OCI-LY7 (cell line): ENCODE measurements at regions not wholly inside any gene's neighbourhood (a gene's known extent, or its start where the extent isn't known, plus 50 kb on each side); places are given as distances from the start of the nearest gene placed in this dataset.
A peak's percentile ranks its signal among the peaks of the same experiment; 100 is the strongest.

Experiments
- BruUV-seq: library from RNA; stranded (reverse); fragments of 400-500 nt; replicated peaks from 2 replicates; lab custom pipeline; 2021; lab: Mats Ljungman, UMichigan
- CTCF ChIA-PET: fragments of 300-600 bp; sonication (Branson Sonifier 250); formaldehyde crosslinking; loops from one replicate; lab custom pipeline; 2022; ENCODE audit warnings: antibody characterized with exemption; ENCODE audit not compliant: unreplicated experiment; lab: Charles Lee
- POLR2A ChIA-PET: fragments of 300-600 bp; sonication (Branson Sonifier 250); formaldehyde crosslinking; loops from one replicate; lab custom pipeline; 2022; ENCODE audit warnings: antibody characterized with exemption; lab: Charles Lee
- DNase-seq: peaks from one replicate; pipeline ENCODE4 v3.0.0-alpha.2; 2015; ENCODE audit warnings: low spot score
- H2AFZ ChIP-seq: fragments of 200-600 bp; sonication (generic), shearing (Covaris generic); 2 replicates; pipeline ENCODE4 v1.6.1; 2014; ENCODE audit warnings: mild to moderate bottlenecking, antibody characterized with exemption, low read length, moderate library complexity
- H3K27ac ChIP-seq: fragments of 200-600 bp; sonication (generic); 2 replicates; pipeline ENCODE4 v1.5.1; 2014; ENCODE audit warnings: mixed run types, low read depth, mild to moderate bottlenecking, moderate library complexity, low read length, inconsistent platforms; ENCODE audit not compliant: poor library complexity, severe bottlenecking
- H3K36me3 ChIP-seq: fragments of 200-600 bp; sonication (generic); 2 replicates; pipeline ENCODE4 v1.6.1; 2014; ENCODE audit warnings: mild to moderate bottlenecking, antibody characterized with exemption, low read length, moderate library complexity, mixed read lengths; ENCODE audit not compliant: insufficient read depth
- H3K4me1 ChIP-seq: fragments of 200-600 bp; sonication (generic); 2 replicates; pipeline ENCODE4 v1.5.1; 2014; ENCODE audit warnings: mild to moderate bottlenecking, low read length; ENCODE audit not compliant: insufficient read depth, poor library complexity, severe bottlenecking
- H3K4me2 ChIP-seq: fragments of 200-600 bp; sonication (generic); 2 replicates; pipeline ENCODE4 v1.6.1; 2014; ENCODE audit warnings: mild to moderate bottlenecking, low read length
- H3K4me3 ChIP-seq: fragments of 200-600 bp; sonication (generic); 2 replicates; pipeline ENCODE4 v1.5.1; 2014; ENCODE audit warnings: mild to moderate bottlenecking, low read depth, low read length; ENCODE audit not compliant: poor library complexity, severe bottlenecking
- H3K79me2 ChIP-seq: fragments of 200-600 bp; sonication (generic); 2 replicates; pipeline ENCODE4 v1.6.1; 2016; ENCODE audit warnings: low read depth, mild to moderate bottlenecking, low read length, moderate library complexity, mixed read lengths; ENCODE audit not compliant: insufficient read depth
- H3K9me2 ChIP-seq: fragments of 200-600 bp; sonication (generic); 2 replicates; pipeline ENCODE4 v1.6.1; 2016; ENCODE audit warnings: mild to moderate bottlenecking, low read length, mixed read lengths; ENCODE audit not compliant: insufficient read depth
- H3K9me3 ChIP-seq: fragments of 200-600 bp; sonication (generic); 2 replicates; pipeline ENCODE4 v1.6.1; 2014; ENCODE audit warnings: mild to moderate bottlenecking, mixed run types, low read length, mixed read lengths
- H4K20me1 ChIP-seq: fragments of 200-600 bp; sonication (generic); 2 replicates; pipeline ENCODE4 v1.6.1; 2014; ENCODE audit warnings: mild to moderate bottlenecking, antibody characterized with exemption, low read length, moderate library complexity, mixed read lengths; ENCODE audit not compliant: insufficient read depth
- CTCF ChIP-seq: fragments of 200-600 bp; sonication (generic); conservative IDR thresholded peaks from 2 replicates; pipeline ENCODE4 v1.5.1; 2014; ENCODE audit warnings: mild to moderate bottlenecking, antibody characterized with exemption, low read length, moderate library complexity, mixed read lengths
- EZH2phosphoT487 ChIP-seq: fragments of 200-600 bp; sonication (generic); IDR thresholded peaks from 2 replicates; pipeline ENCODE4 v1.6.1; 2018; ENCODE audit warnings: low read depth, borderline replicate concordance, mild to moderate bottlenecking, mixed run types, antibody characterized with exemption, low read length, moderate library complexity, mixed read lengths
- intact Hi-C: fragments of 100-400 bp; cut with micrococcal nuclease; formaldehyde crosslinking; loops from one replicate; pipeline ENCODE4 v1.10.0; 2022; ENCODE audit not compliant: unreplicated experiment

- no TSS peak for BruUV-seq
- no peaks in the 10 kb centered on the region for H3K79me2 ChIP-seq
- POLR2A ChIA-PET, result interaction anchor here (1.1 to 1.4 kb wide), 3 partner anchors 9 to 115 kb away, joined by 3 to 5 read pairs (median 4); no protein-coding TSS in a partner anchor
- CTCF ChIA-PET, result no interaction called here
- H3K36me3 ChIP-seq, result no peaks in the 10 kb centered on the region
- H3K4me2 ChIP-seq, result no peak overlapping the region
- H3K9me3 ChIP-seq, result no peaks in the 10 kb centered on the region
- H3K27ac ChIP-seq, result no peak overlapping the region
- H2AFZ ChIP-seq, result no peak overlapping the region
- no peaks in the 10 kb centered on the region for H3K9me2 ChIP-seq
- DNase-seq, result no peak
- intact Hi-C loops, result no loop called here
- H3K4me1 ChIP-seq, result no peaks in the 10 kb centered on the region
- H4K20me1 ChIP-seq, result no peaks in the 10 kb centered on the region
- no peak for TF ChIP-seq CTCF
- no peak for TF ChIP-seq EZH2phosphoT487
- no peak overlapping the region for H3K4me3 ChIP-seq
Measured at GRCh38 chr3:69452295-69452694, 66.4 kb upstream of the FRMD4B start.

- Histone ChIP-seq H3K36me3 (no peaks in the 10 kb centered on the region), H3K4me2 (no peak overlapping the region), H3K9me3 (no peaks in the 10 kb centered on the region), H2AFZ (no peak overlapping the region), H3K79me2 (no peaks in the 10 kb centered on the region), H3K27ac (no peak overlapping the region), H3K4me3 (no peak overlapping the region), H4K20me1 (no peaks in the 10 kb centered on the region), H3K4me1 (no peaks in the 10 kb centered on the region), H3K9me2 (no peaks in the 10 kb centered on the region)
- no peak for DNase-seq
- ChIA-PET POLR2A (interaction anchor here (1.1 to 1.4 kb wide), 3 partner anchors 9 to 116 kb away, joined by 3 to 5 read pairs (median 4); no protein-coding TSS in a partner anchor), CTCF (no interaction called here)
- BruUV-seq, result no TSS peak
- intact Hi-C loops, result no loop called here
- TF ChIP-seq CTCF (peak; percentile 47), EZH2phosphoT487 (no peak)
Measured at GRCh38 chr3:69451594-69451993, 65.7 kb upstream of the FRMD4B start.

GRCh38 chr3:69448877-69449276, 63.0 kb upstream of the FRMD4B start:
- H3K9me3 ChIP-seq, result no peaks in the 10 kb centered on the region
- no peaks in the 10 kb centered on the region for H3K79me2 ChIP-seq
- H3K9me2 ChIP-seq, result no peaks in the 10 kb centered on the region
- intact Hi-C loops, result no loop called here
- POLR2A ChIA-PET, result interaction anchor here (0.7 kb wide), 1 partner anchor 78 kb away, joined by 3 read pairs; no protein-coding TSS in a partner anchor
- TF ChIP-seq CTCF, result no peak
- no peak for TF ChIP-seq EZH2phosphoT487
- no peak overlapping the region for H3K4me2 ChIP-seq
- no peak for DNase-seq
- no TSS peak for BruUV-seq
- no peaks in the 10 kb centered on the region for H3K4me1 ChIP-seq
- H3K4me3 ChIP-seq, result no peak overlapping the region
- no peaks in the 10 kb centered on the region for H3K36me3 ChIP-seq
- no peak overlapping the region for H3K27ac ChIP-seq
- no peak overlapping the region for H2AFZ ChIP-seq
- CTCF ChIA-PET, result no interaction called here
- no peaks in the 10 kb centered on the region for H4K20me1 ChIP-seq
